ENCODE measurements at regions not wholly inside any gene's neighbourhood (a gene's known extent, or its start where the extent isn't known, plus 50 kb on each side); places are given as distances from the start of the nearest gene placed in this dataset.

DNA sequence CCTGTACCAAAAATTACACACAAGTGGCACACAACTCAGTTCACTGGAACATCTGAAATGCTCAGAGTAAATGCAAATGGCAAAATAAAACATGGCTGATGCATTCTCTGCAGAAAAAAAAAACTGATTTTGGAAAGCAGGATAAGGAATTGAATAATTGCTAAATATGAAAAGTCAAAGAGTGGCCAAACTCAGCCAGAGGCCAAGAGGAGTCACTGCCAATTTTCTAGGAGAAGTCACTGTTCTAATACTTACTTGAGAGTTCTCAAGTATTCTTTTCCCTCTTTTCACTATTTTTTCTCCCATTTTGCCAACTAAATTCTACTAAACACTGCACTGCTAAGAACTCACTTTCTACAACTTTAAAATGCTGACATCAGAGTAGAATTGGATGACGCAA is 1018.6 kb downstream of the TUSC7 start:
- Histone ChIP-seq H3K27ac (ENCODE audit: low read length) (no peak overlapping the region), H3K9ac (ENCODE audit: low read length) (no peak overlapping the region), H4K20me1 (ENCODE audit: insufficient read depth, low read length) (no peaks in the 10 kb centered on the region), H3K9me3 (ENCODE audit: insufficient read depth, low read length) (no peaks in the 10 kb centered on the region), H3K4me1 (ENCODE audit: low read length) (peaks cover 5% of the 10 kb centered on the region), H3K36me3 (replicated peaks; ENCODE audit: low read depth, low read length) (no peaks in the 10 kb centered on the region), H3K79me2 (ENCODE audit: low read length) (no peaks in the 10 kb centered on the region), H3K4me3 (ENCODE audit: low read length) (no peak overlapping the region), H3K27me3 (ENCODE audit: low read depth, low read length) (no peaks in the 10 kb centered on the region), H3K4me2 (ENCODE audit: low read length) (no peak overlapping the region), H2AFZ (ENCODE audit: low read depth, low read length) (no peak overlapping the region)
- TF ChIP-seq EZH2phosphoT487 (IDR thresholded peaks at IDR 0.05; ENCODE audit: low read depth), result no peak
- TF ChIP-seq, protein P1, sequence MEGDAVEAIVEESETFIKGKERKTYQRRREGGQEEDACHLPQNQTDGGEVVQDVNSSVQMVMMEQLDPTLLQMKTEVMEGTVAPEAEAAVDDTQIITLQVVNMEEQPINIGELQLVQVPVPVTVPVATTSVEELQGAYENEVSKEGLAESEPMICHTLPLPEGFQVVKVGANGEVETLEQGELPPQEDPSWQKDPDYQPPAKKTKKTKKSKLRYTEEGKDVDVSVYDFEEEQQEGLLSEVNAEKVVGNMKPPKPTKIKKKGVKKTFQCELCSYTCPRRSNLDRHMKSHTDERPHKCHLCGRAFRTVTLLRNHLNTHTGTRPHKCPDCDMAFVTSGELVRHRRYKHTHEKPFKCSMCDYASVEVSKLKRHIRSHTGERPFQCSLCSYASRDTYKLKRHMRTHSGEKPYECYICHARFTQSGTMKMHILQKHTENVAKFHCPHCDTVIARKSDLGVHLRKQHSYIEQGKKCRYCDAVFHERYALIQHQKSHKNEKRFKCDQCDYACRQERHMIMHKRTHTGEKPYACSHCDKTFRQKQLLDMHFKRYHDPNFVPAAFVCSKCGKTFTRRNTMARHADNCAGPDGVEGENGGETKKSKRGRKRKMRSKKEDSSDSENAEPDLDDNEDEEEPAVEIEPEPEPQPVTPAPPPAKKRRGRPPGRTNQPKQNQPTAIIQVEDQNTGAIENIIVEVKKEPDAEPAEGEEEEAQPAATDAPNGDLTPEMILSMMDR (IDR thresholded peaks at IDR 0.05; ENCODE audit: low read depth, low read length), result no peak

DNA sequence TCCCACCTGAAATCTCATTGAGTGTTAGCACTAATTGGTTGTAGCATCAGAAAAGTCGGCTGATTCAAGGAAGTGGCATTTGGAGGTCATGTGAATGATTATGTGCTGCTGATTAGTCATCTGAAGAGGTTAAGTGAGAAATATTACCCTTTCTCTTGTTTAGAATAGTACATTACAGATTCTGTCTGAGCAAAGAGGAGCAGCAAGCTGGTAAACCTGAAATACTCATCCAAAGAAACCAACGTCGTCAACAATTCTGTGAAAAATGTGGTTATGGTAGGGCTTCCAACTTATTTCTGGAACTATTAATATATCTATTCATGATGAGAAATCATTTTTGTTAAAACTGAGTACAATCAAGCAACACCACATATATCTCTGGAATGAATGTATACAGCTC is 1024.9 kb downstream of the TUSC7 start:
- H3K9me3 ChIP-seq (ENCODE audit: insufficient read depth, low read length), result no peaks in the 10 kb centered on the region
- TF ChIP-seq, protein P1 (IDR thresholded peaks at IDR 0.05; ENCODE audit: low read depth, low read length), result no peak
- no peak for TF ChIP-seq EZH2phosphoT487 (IDR thresholded peaks at IDR 0.05; ENCODE audit: low read depth)
- H3K79me2 ChIP-seq (ENCODE audit: low read length), result no peaks in the 10 kb centered on the region
- no peak overlapping the region for H3K4me3 ChIP-seq (ENCODE audit: low read length)
- no peaks in the 10 kb centered on the region for H3K27me3 ChIP-seq (ENCODE audit: low read depth, low read length)
- no peak overlapping the region for H3K9ac ChIP-seq (ENCODE audit: low read length)
- no peak overlapping the region for H3K4me2 ChIP-seq (ENCODE audit: low read length)
- H3K4me1 ChIP-seq (ENCODE audit: low read length), result peaks cover 6% of the 10 kb centered on the region
- H3K36me3 ChIP-seq (replicated peaks; ENCODE audit: low read depth, low read length), result no peaks in the 10 kb centered on the region
- no peak overlapping the region for H3K27ac ChIP-seq (ENCODE audit: low read length)
- peak overlapping the region; percentile 48; the same call in 1 of the 2 replicates for H2AFZ ChIP-seq (ENCODE audit: low read depth, low read length)
- H4K20me1 ChIP-seq (ENCODE audit: insufficient read depth, low read length), result no peaks in the 10 kb centered on the region

DNA sequence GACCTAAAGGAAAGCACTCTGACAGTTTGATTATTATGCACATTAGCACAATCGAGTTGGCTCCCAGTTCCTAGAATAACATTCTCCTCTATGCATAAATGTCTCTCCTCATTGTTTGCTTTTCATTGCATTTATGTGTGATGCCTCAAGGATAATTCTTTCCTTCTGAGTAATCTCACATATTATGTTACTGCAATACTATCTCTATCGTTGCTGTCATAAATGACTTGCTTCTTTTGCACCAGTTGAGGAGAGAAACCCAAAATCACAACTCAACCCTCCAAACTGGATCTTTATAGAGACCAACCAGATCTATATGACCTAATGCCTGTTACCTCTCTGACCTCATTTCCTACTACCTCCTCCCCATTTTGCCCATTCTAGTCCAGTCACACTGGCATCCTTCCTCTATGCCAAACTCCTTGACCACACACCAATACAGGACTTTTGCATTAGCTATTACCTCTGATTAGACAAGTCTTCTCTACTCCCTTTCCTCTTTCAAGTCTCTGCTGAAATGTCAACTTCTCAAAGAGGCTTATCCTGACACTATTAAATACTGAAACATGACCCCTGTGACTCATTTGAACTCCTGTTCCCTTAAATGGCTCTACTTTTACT is 1026.0 kb downstream of the TUSC7 start:
- no peak overlapping the region for H3K4me2 ChIP-seq (ENCODE audit: low read length)
- no peak overlapping the region for H3K27ac ChIP-seq (ENCODE audit: low read length)
- H4K20me1 ChIP-seq (ENCODE audit: insufficient read depth, low read length), result no peaks in the 10 kb centered on the region

DNA sequence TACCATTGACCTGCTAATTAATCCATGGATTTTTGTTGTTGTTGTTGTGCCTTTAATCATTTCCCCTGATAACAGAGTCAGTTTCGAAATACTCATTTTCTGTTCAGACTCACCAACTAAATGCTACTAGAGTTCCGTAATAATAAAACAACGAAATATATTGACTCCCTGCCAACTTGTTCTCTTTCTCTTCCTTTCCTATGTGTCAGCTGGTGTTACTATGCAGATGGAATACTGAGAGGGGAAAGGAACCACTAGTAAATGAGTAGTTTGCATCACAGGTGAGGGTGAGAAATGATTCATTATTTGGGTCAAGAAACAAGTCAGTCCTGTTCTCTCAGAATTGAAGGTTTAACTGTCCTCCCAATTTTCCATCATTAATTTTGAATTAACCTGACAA is 1027.3 kb downstream of the TUSC7 start:
- Histone ChIP-seq H3K27ac (ENCODE audit: low read length) (no peak overlapping the region), H2AFZ (ENCODE audit: low read depth, low read length) (no peak overlapping the region), H3K27me3 (ENCODE audit: low read depth, low read length) (no peaks in the 10 kb centered on the region), H3K9ac (ENCODE audit: low read length) (no peak overlapping the region), H3K79me2 (ENCODE audit: low read length) (no peaks in the 10 kb centered on the region), H3K4me2 (ENCODE audit: low read length) (no peak overlapping the region), H3K4me1 (ENCODE audit: low read length) (peaks cover 6% of the 10 kb centered on the region), H4K20me1 (ENCODE audit: insufficient read depth, low read length) (no peaks in the 10 kb centered on the region), H3K4me3 (ENCODE audit: low read length) (no peak overlapping the region), H3K9me3 (ENCODE audit: insufficient read depth, low read length) (no peaks in the 10 kb centered on the region), H3K36me3 (replicated peaks; ENCODE audit: low read depth, low read length) (no peaks in the 10 kb centered on the region)
- TF ChIP-seq, protein P1 (IDR thresholded peaks at IDR 0.05; ENCODE audit: low read depth, low read length), result no peak
- no peak for TF ChIP-seq EZH2phosphoT487 (IDR thresholded peaks at IDR 0.05; ENCODE audit: low read depth)

More for the DNA sequence above, 1026.0 kb downstream of the TUSC7 start:
- Histone ChIP-seq H3K79me2 (ENCODE audit: low read length) (no peaks in the 10 kb centered on the region), H2AFZ (ENCODE audit: low read depth, low read length) (no peak overlapping the region), H3K4me3 (ENCODE audit: low read length) (no peak overlapping the region), H3K27me3 (ENCODE audit: low read depth, low read length) (no peaks in the 10 kb centered on the region), H3K9ac (ENCODE audit: low read length) (no peak overlapping the region), H3K36me3 (replicated peaks; ENCODE audit: low read depth, low read length) (no peaks in the 10 kb centered on the region), H3K4me1 (ENCODE audit: low read length) (peaks cover 6% of the 10 kb centered on the region), H3K9me3 (ENCODE audit: insufficient read depth, low read length) (no peaks in the 10 kb centered on the region)
- TF ChIP-seq, protein P1 (IDR thresholded peaks at IDR 0.05; ENCODE audit: low read depth, low read length), result no peak
- TF ChIP-seq EZH2phosphoT487 (IDR thresholded peaks at IDR 0.05; ENCODE audit: low read depth), result no peak

Data from OCI-LY3 (cell line).